Osteoblast (primary cell): ENCODE measurements at regions not wholly inside any gene's neighbourhood (a gene's known extent, or its start where the extent isn't known, plus 50 kb on each side); places are given as distances from the start of the nearest gene placed in this dataset.

Experiments used
- DNase-seq: peaks from one replicate; pipeline ENCODE4 v3.0.0; 2011; ENCODE audit warnings: low spot score, mixed read lengths; ENCODE audit not compliant: insufficient read length; ENCODE audit errors: missing footprints
- H2AFZ ChIP-seq: 2 replicates; pipeline ENCODE4 v1.6.0; 2011; ENCODE audit warnings: mild to moderate bottlenecking, low read length
- H3K27ac ChIP-seq: 2 replicates; pipeline ENCODE4 v1.5.1; 2011; ENCODE audit warnings: mild to moderate bottlenecking, low read depth, low read length, moderate library complexity
- H3K27me3 ChIP-seq: 2 replicates; pipeline ENCODE4 v1.6.0; 2012; ENCODE audit warnings: mild to moderate bottlenecking, control low read depth, inconsistent platforms, low read length, moderate library complexity; ENCODE audit not compliant: insufficient read depth
- H3K36me3 ChIP-seq: 2 replicates; pipeline ENCODE4 v1.5.1; 2011; ENCODE audit warnings: mild to moderate bottlenecking, low read length, control low read depth, moderate library complexity; ENCODE audit not compliant: insufficient read depth
- H3K4me1 ChIP-seq: 2 replicates; pipeline ENCODE4 v1.5.1; 2011; ENCODE audit warnings: mild to moderate bottlenecking, low read length, control low read depth, moderate library complexity; ENCODE audit not compliant: insufficient read depth
- H3K4me2 ChIP-seq: 2 replicates; pipeline ENCODE4 v1.6.0; 2011; ENCODE audit warnings: mild to moderate bottlenecking, low read length; ENCODE audit not compliant: insufficient read depth
- H3K4me3 ChIP-seq: fragments of 200-600 bp; sonication (generic); 3 replicates; pipeline ENCODE4 v1.5.1; 2012; ENCODE audit warnings: mild to moderate bottlenecking, low read length, inconsistent platforms; ENCODE audit not compliant: insufficient read depth
- H3K79me2 ChIP-seq: 2 replicates; pipeline ENCODE4 v1.6.0; 2012; ENCODE audit warnings: mild to moderate bottlenecking, low read length, control low read depth, inconsistent platforms; ENCODE audit not compliant: insufficient read depth
- H3K9me3 ChIP-seq: 2 replicates; pipeline ENCODE4 v1.5.1; 2011; ENCODE audit warnings: low read depth, low read length, control low read depth
- H4K20me1 ChIP-seq: 2 replicates; pipeline ENCODE4 v1.6.0; 2012; ENCODE audit warnings: mild to moderate bottlenecking, low read length, control low read depth; ENCODE audit not compliant: insufficient read depth
- CTCF ChIP-seq: IDR thresholded peaks from 2 replicates; pipeline ENCODE4 v1.5.1; 2011; ENCODE audit warnings: mild to moderate bottlenecking, low read depth, low read length, moderate library complexity; ENCODE audit errors: extremely low read depth

- Histone ChIP-seq H4K20me1 (no peaks in the 10 kb centered on the region), H3K79me2 (no peaks in the 10 kb centered on the region), H3K4me1 (no peaks in the 10 kb centered on the region), H3K36me3 (no peaks in the 10 kb centered on the region), H3K27ac (no peak overlapping the region), H3K4me2 (no peak overlapping the region), H3K4me3 (no peak overlapping the region), H3K27me3 (no peaks in the 10 kb centered on the region), H2AFZ (no peak overlapping the region), H3K9me3 (no peaks in the 10 kb centered on the region)
- no peak for DNase-seq
- TF ChIP-seq CTCF = no peak
These were observed 297.3 kb upstream of the LCORL start for GRCh38 chr4:18318682-18319388.

DNA sequence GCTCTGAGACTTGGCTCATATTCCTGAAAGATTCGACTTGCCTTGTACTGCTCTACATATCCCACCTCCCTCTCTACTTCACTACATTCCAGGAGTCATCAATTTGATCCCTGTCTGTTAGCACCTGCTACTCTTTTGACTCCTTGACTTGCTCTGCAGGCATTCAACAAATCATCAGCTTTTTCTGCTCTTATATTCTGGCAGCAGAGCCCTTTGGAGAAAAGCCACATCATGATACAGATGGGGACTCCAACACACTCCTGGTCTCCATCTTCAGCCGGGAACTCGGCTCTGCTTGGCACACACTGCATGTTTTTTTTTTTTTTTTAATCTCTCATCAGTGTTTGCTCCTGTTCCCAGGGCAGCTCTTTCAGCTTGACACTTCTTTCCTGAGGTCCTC is 293.2 kb upstream of the LCORL start:
- Histone ChIP-seq H3K79me2 (no peaks in the 10 kb centered on the region), H3K27ac (no peak overlapping the region), H3K4me3 (no peak overlapping the region), H2AFZ (no peak overlapping the region), H3K36me3 (no peaks in the 10 kb centered on the region), H4K20me1 (no peaks in the 10 kb centered on the region), H3K4me2 (no peak overlapping the region), H3K27me3 (no peaks in the 10 kb centered on the region), H3K4me1 (no peaks in the 10 kb centered on the region), H3K9me3 (no peaks in the 10 kb centered on the region)
- TF ChIP-seq CTCF = no peak
- DNase-seq = no peak

DNA sequence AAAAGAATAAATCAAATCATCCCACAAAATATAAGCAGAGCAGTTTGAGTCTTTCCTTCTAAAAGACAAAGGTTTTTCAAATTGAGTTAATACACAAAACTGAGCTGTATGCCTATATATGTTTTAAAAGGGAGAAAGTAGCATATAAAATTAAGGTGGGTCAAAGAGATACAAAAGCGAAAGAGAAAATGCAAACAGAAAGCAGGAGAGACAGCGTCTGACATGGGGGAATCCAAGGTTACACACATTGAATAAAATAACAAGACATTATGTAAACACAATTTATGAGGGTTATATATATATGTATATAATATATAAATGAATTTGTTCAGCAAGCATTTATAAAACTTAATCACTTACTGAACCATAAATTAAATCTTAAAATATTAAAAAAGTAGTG is 276.1 kb upstream of the LCORL start:
- TF ChIP-seq CTCF = no peak
- Histone ChIP-seq H4K20me1 (no peaks in the 10 kb centered on the region), H3K36me3 (no peaks in the 10 kb centered on the region), H3K4me3 (no peak overlapping the region), H3K4me2 (no peak overlapping the region), H3K27me3 (no peaks in the 10 kb centered on the region), H2AFZ (no peak overlapping the region), H3K4me1 (no peaks in the 10 kb centered on the region), H3K79me2 (no peaks in the 10 kb centered on the region), H3K9me3 (no peaks in the 10 kb centered on the region), H3K27ac (no peak overlapping the region)
- no peak for DNase-seq

DNA sequence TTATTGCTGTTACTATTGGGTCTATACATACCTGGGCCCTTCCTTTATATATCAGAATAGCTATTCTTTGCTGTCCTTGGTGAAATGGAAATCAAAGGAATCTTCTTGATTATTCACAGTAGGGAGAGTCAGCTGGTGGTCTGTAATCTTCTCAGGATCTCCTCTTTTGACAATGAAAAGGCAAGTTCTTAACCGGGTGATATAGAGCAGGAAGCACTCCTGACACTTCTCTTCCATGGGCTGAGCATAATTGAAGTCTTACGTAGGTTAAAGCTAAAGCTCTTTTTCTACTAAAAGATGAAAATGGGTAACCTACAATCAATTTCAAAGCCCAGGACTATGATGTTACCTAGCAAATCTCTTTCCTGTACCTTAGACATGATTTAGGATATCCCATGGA is 274.9 kb upstream of the LCORL start:
- no peak for DNase-seq
- no peaks in the 10 kb centered on the region for H3K27me3 ChIP-seq
- H2AFZ ChIP-seq = no peak overlapping the region
- no peak for TF ChIP-seq CTCF
- H3K4me3 ChIP-seq = no peak overlapping the region
- no peaks in the 10 kb centered on the region for H3K4me1 ChIP-seq
- H3K79me2 ChIP-seq = no peaks in the 10 kb centered on the region
- no peaks in the 10 kb centered on the region for H4K20me1 ChIP-seq
- no peaks in the 10 kb centered on the region for H3K36me3 ChIP-seq
- no peak overlapping the region for H3K4me2 ChIP-seq
- no peak overlapping the region for H3K27ac ChIP-seq
- no peaks in the 10 kb centered on the region for H3K9me3 ChIP-seq
